Activated T-cell treated with anti-CD3 and anti-CD28 coated beads, Interleukin-2, amount 50 U/mL, for 24 hours (primary cell): ENCODE measurements at regions not wholly inside any gene's neighbourhood (a gene's known extent, or its start where the extent isn't known, plus 50 kb on each side); places are given as distances from the start of the nearest gene placed in this dataset.

Source experiments
- DNase-seq: peaks from one replicate; pipeline ENCODE4 v3.0.0-alpha.2; 2020
- H3K27ac Mint-ChIP-seq: 2 replicates; pipeline ENCODE4 v1.8.0; 2020; ENCODE audit warnings: mild to moderate bottlenecking, mixed read lengths
- H3K27me3 Mint-ChIP-seq: 2 replicates; pipeline ENCODE4 v1.8.0; 2020; ENCODE audit warnings: mixed read lengths
- H3K36me3 Mint-ChIP-seq: 2 replicates; pipeline ENCODE4 v1.8.0; 2020; ENCODE audit warnings: low read depth, mixed read lengths
- H3K4me1 Mint-ChIP-seq: 2 replicates; pipeline ENCODE4 v1.8.0; 2020; ENCODE audit warnings: low read depth, mixed read lengths
- H3K4me3 Mint-ChIP-seq: 2 replicates; pipeline ENCODE4 v1.8.0; 2020; ENCODE audit warnings: mild to moderate bottlenecking, moderate library complexity, mixed read lengths
- H3K9me3 Mint-ChIP-seq: 2 replicates; pipeline ENCODE4 v1.8.0; 2020; ENCODE audit warnings: mixed read lengths

GRCh38 chrX:66544181-66544580, 94.7 kb downstream of the EDA2R start:
- H3K36me3 Mint-ChIP-seq, result no peaks in the 10 kb centered on the region
- no peak overlapping the region for H3K4me3 Mint-ChIP-seq
- no peak for DNase-seq
- no peaks in the 10 kb centered on the region for H3K9me3 Mint-ChIP-seq
- H3K4me1 Mint-ChIP-seq, result no peaks in the 10 kb centered on the region
- no peak overlapping the region for H3K27ac Mint-ChIP-seq
- H3K27me3 Mint-ChIP-seq, result peaks cover 37% of the 10 kb centered on the region

- no peak for DNase-seq
- H3K4me3 Mint-ChIP-seq, result no peak overlapping the region
- no peaks in the 10 kb centered on the region for H3K36me3 Mint-ChIP-seq
- no peaks in the 10 kb centered on the region for H3K4me1 Mint-ChIP-seq
- peaks cover 44% of the 10 kb centered on the region for H3K27me3 Mint-ChIP-seq
- peaks cover 4% of the 10 kb centered on the region for H3K9me3 Mint-ChIP-seq
- H3K27ac Mint-ChIP-seq, result no peak overlapping the region
These were observed 134.4 kb downstream of the EDA2R start for GRCh38 chrX:66504481-66504880.

DNA sequence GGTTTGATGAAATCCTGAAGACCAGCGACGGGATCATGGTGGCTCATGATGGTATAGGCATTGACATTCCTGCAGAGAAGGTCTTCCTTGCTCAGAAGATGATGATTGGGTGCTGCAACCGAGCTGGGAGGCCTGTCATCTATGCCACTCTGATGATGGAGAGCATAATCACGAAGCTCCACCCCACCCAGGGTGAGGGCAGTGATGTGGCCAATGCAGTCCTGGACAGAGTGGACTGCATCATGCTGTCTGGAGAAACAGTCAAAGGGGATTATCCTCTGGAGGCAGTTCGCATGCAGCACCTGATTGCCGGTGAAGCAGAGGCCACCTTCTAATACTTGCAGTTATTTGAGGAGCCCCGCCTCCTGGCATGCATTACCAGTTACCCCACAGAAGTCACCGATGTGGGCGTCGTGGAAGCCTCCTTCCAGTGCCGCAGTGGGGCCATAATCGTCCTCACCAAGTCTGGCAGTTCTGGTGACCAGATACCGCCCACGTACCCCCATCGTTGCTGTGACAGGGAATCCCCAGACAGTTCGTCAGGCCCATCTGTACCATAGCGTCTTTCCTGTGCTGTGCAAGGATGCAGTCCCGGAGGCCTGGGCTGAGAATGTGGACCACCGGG, 140.1 kb downstream of the EDA2R start:
- Mint-ChIP-seq H3K36me3 (no peaks in the 10 kb centered on the region), H3K9me3 (no peaks in the 10 kb centered on the region), H3K4me3 (no peak overlapping the region), H3K27me3 (peaks cover 46% of the 10 kb centered on the region), H3K27ac (no peak overlapping the region), H3K4me1 (no peaks in the 10 kb centered on the region)
- no peak for DNase-seq

GRCh38 chrX:66489339-66489738, 149.5 kb downstream of the EDA2R start:
- no peak for DNase-seq
- no peak overlapping the region for H3K4me3 Mint-ChIP-seq
- no peaks in the 10 kb centered on the region for H3K9me3 Mint-ChIP-seq
- peaks cover 70% of the 10 kb centered on the region for H3K27me3 Mint-ChIP-seq
- no peaks in the 10 kb centered on the region for H3K36me3 Mint-ChIP-seq
- H3K27ac Mint-ChIP-seq, result no peak overlapping the region
- no peaks in the 10 kb centered on the region for H3K4me1 Mint-ChIP-seq
